Spleen (tissue), 7 donors: ENCODE measurements at regions not wholly inside any gene's neighbourhood (a gene's known extent, or its start where the extent isn't known, plus 50 kb on each side); places are given as distances from the start of the nearest gene placed in this dataset.

Source experiments
- CTCF ChIP-seq, 11 experiments: fragments of 200-600 bp in 7 of 11; fragments of 450-650 bp in 4 of 11; sonication (generic) in 4 of 11; IDR thresholded peaks in 8 of 11; conservative IDR thresholded peaks in 3 of 11; 1 replicate in 7 of 11; 2 replicates in 4 of 11; pipeline versions ENCODE4 v1.4.0 to v1.8.0; 2016 to 2021; ENCODE audit warnings: antibody characterized with exemption in 11 of 11, inconsistent platforms in 4 of 11, mild to moderate bottlenecking in 1 of 11
- POLR2A ChIP-seq, 3 donors: fragments of 450-650 bp; IDR thresholded peaks; one replicate each; pipeline ENCODE4 v1.5.1; 2017; ENCODE audit warnings: antibody characterized with exemption in 3 of 3, mild to moderate bottlenecking in 1 of 3
- donor health status: DM: no; HTN: no; CAD: no; lungs with moderate emphysema.
- donor health status: DM: no; HTN: no; CAD: no.
- donor health status: DM: no; HTN: no; CAD: no.

DNA sequence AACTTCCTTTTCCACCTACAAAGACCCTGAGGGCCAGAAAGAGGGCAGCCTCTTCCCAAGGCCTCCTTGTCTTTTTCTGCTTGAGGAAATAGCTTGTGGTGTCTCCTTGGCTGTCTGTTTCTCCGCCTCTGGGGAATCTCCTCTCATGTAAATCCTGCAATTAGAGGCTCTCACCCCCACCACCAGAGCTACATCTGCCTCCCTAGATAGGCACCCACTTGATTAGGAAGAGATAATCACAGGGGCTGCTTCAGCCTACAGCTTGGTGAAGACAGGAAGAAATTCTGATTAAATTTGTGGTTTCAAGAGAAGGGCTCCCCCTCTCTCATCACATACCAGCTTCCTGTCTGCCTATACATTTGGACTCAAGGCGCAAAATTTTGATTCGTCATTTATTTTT is 75.6 kb downstream of the TLR4 start:
- TF ChIP-seq POLR2A (IDR thresholded peaks at IDR 0.05) (no peak), CTCF (IDR thresholded peaks at IDR 0.05 in 8 of 11, conservative IDR thresholded peaks at IDR 0.05 in 3 of 11) (no peak)
